ENCODE measurements at regions not wholly inside any gene's neighbourhood (a gene's known extent, or its start where the extent isn't known, plus 50 kb on each side); places are given as distances from the start of the nearest gene placed in this dataset.

DNA sequence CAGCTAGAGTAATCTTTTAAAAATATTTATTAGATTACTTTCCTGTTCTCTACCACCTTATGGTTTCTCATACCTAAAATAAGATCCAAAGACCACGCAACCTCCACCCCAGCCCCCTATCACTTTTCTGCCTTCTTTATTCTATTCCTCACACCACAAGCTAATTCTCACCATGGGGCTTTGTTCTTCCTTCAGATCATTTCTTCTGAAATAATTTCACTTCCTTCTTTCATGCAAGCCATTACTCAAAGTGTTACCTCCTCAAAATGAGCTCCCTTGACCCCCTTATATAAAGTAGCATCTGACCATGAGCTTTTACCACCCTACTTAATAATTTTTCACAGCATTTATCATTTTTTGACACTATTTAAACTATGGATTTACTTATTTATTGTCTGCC is 233.2 kb upstream of the TMCO5A start:
- TF ChIP-seq, protein P1, sequence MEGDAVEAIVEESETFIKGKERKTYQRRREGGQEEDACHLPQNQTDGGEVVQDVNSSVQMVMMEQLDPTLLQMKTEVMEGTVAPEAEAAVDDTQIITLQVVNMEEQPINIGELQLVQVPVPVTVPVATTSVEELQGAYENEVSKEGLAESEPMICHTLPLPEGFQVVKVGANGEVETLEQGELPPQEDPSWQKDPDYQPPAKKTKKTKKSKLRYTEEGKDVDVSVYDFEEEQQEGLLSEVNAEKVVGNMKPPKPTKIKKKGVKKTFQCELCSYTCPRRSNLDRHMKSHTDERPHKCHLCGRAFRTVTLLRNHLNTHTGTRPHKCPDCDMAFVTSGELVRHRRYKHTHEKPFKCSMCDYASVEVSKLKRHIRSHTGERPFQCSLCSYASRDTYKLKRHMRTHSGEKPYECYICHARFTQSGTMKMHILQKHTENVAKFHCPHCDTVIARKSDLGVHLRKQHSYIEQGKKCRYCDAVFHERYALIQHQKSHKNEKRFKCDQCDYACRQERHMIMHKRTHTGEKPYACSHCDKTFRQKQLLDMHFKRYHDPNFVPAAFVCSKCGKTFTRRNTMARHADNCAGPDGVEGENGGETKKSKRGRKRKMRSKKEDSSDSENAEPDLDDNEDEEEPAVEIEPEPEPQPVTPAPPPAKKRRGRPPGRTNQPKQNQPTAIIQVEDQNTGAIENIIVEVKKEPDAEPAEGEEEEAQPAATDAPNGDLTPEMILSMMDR (IDR thresholded peaks at IDR 0.05), result no peak
- TF ChIP-seq POLR2A (IDR thresholded peaks at IDR 0.05), result no peak

All from vagina (tissue), 2 donors.